Neuronal stem cell (in vitro differentiated cells): ENCODE measurements at regions not wholly inside any gene's neighbourhood (a gene's known extent, or its start where the extent isn't known, plus 50 kb on each side); places are given as distances from the start of the nearest gene placed in this dataset.

ENCODE experiments used
- DNase-seq: peaks from one replicate; pipeline ENCODE4 v3.0.0-alpha.2; 2013; ENCODE audit warnings: low spot score
- H2AFZ ChIP-seq: one replicate; pipeline ENCODE4 v1.6.1; 2013; ENCODE audit warnings: mild to moderate bottlenecking, low read length, inconsistent platforms
- H2AK5ac ChIP-seq: 2 replicates; pipeline ENCODE4 v1.6.1; 2013; ENCODE audit warnings: low read depth, mild to moderate bottlenecking, inconsistent platforms, low read length, moderate library complexity, mixed read lengths
- H2BK120ac ChIP-seq: 2 replicates; pipeline ENCODE4 v1.6.1; 2013; ENCODE audit warnings: low read depth, mild to moderate bottlenecking, inconsistent platforms, low read length, moderate library complexity, mixed read lengths
- H2BK12ac ChIP-seq: one replicate; pipeline ENCODE4 v1.6.1; 2013; ENCODE audit warnings: low read length, inconsistent platforms
- H2BK15ac ChIP-seq: 2 replicates; pipeline ENCODE4 v1.6.1; 2013; ENCODE audit warnings: mild to moderate bottlenecking, low read length, inconsistent platforms, mixed read lengths
- H2BK5ac ChIP-seq: one replicate; pipeline ENCODE4 v1.6.1; 2013; ENCODE audit warnings: inconsistent platforms, mild to moderate bottlenecking, low read length, moderate library complexity
- H3K14ac ChIP-seq: one replicate; pipeline ENCODE4 v1.6.1; 2013; ENCODE audit warnings: low read length, inconsistent platforms
- H3K18ac ChIP-seq: 2 replicates; pipeline ENCODE4 v1.6.1; 2013; ENCODE audit warnings: low read length, inconsistent platforms
- H3K23ac ChIP-seq: 2 replicates; pipeline ENCODE4 v1.6.1; 2013; ENCODE audit warnings: low read depth, mild to moderate bottlenecking, mixed read lengths, low read length, inconsistent platforms; ENCODE audit not compliant: poor library complexity
- H3K27ac ChIP-seq: replicated peaks from 3 replicates; pipeline ENCODE4 v1.5.1; 2013; ENCODE audit warnings: low read length, inconsistent platforms
- H3K27me3 ChIP-seq, 3 experiments: 2 replicates each; pipeline ENCODE4 v1.6.1; 2013; ENCODE audit warnings: low read length in 3 of 3, mild to moderate bottlenecking in 2 of 3, inconsistent platforms in 1 of 3, low read depth in 1 of 3, mixed read lengths in 1 of 3, moderate library complexity in 1 of 3; ENCODE audit not compliant: control insufficient read depth in 3 of 3, insufficient read depth in 3 of 3
- H3K36me3 ChIP-seq, 2 donors: replicated peaks in 1 of 2; 2 replicates each; pipeline ENCODE4 v1.6.1; 2013; ENCODE audit warnings: low read length in 2 of 2; ENCODE audit not compliant: control insufficient read depth in 2 of 2, insufficient read depth in 2 of 2
- H3K4ac ChIP-seq: 2 replicates; pipeline ENCODE4 v1.6.1; 2013; ENCODE audit warnings: inconsistent platforms, mild to moderate bottlenecking, low read length, moderate library complexity
- H3K4me1 ChIP-seq, 2 donors: 1 replicate in 1 of 2; 2 replicates in 1 of 2; pipeline ENCODE4 v1.6.1; 2013; ENCODE audit warnings: low read length in 2 of 2, low read depth in 1 of 2; ENCODE audit not compliant: control insufficient read depth in 2 of 2, insufficient read depth in 1 of 2
- H3K4me2 ChIP-seq: one replicate; pipeline ENCODE4 v1.6.1; 2013; ENCODE audit warnings: mild to moderate bottlenecking, low read length, inconsistent platforms; ENCODE audit not compliant: insufficient read depth, poor library complexity, severe bottlenecking
- H3K4me3 ChIP-seq, 2 donors: 2 replicates each; pipeline ENCODE4 v1.5.1; 2013; ENCODE audit warnings: low read length in 2 of 2, mild to moderate bottlenecking in 2 of 2, inconsistent platforms in 1 of 2, moderate library complexity in 1 of 2
- H3K79me1 ChIP-seq: one replicate; pipeline ENCODE4 v1.6.1; 2013; ENCODE audit warnings: low read depth, mild to moderate bottlenecking, inconsistent platforms, low read length, moderate library complexity
- H3K9ac ChIP-seq: one replicate; pipeline ENCODE4 v1.6.1; 2013; ENCODE audit warnings: mild to moderate bottlenecking, low read depth, low read length, inconsistent platforms; ENCODE audit not compliant: poor library complexity
- H3K9me3 ChIP-seq, 2 donors: replicated peaks in 1 of 2; 2 replicates each; pipeline versions ENCODE3 to v1.6.1; 2013; ENCODE audit warnings: low read length in 2 of 2, mild to moderate bottlenecking in 2 of 2, inconsistent platforms in 1 of 2, low read depth in 1 of 2, mixed read lengths in 1 of 2, moderate library complexity in 1 of 2; ENCODE audit not compliant: control insufficient read depth in 2 of 2, insufficient read depth in 1 of 2
- H4K8ac ChIP-seq: one replicate; pipeline ENCODE4 v1.6.1; 2013; ENCODE audit warnings: low read depth, mild to moderate bottlenecking, inconsistent platforms, low read length, moderate library complexity
- H4K91ac ChIP-seq: one replicate; pipeline ENCODE4 v1.6.1; 2013; ENCODE audit warnings: low read length, low read depth, mild to moderate bottlenecking, inconsistent platforms; ENCODE audit not compliant: poor library complexity
- WGBS, 2 donors: extraction: QIAGEN DNeasy Blood & Tissue Kit; methylation state at CpG; one replicate each; pipeline ENCODE4 v1.1.7; 2013; ENCODE audit warnings: missing lambda C conversion rate in 2 of 2, mixed read lengths in 1 of 2; ENCODE audit not compliant: insufficient read length in 2 of 2, insufficient replicate concordance in 1 of 2; ENCODE audit errors: extremely low coverage in 2 of 2; 5-methylcytosine and 5-hydroxymethylcytosine counted together

DNA sequence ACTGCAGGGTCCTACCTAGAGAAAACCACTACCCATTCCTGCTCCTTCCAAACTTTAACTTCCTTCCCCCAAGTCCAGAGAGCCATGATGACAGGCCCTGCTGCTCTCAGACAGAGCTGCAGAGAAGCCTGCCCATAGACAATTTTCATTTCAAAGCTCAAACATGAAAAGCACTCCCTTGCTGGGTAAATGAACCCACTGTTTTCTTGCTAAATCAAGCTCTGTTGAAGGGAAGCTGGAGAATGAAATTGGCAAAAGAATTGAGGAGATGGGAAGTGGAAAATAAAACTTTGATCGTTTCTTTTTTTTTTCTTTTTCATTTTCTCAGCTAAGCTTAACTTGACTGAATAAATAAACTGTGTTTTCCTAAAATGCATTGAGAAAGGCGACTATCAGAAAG lies 331.1 kb upstream of the CPEB2 start:
- Histone ChIP-seq H4K8ac (no peak overlapping the region), H3K14ac (no peak overlapping the region), H3K23ac (no peak overlapping the region), H2BK5ac (no peak overlapping the region), H3K27ac (no peak overlapping the region), H3K4me1 (peaks cover 0 to 3% of the 10 kb centered on the region in 2 donors), H3K27me3 (no peaks in the 10 kb centered on the region), H3K9ac (no peak overlapping the region), H2AFZ (no peak overlapping the region), H2BK120ac (no peak overlapping the region), H2BK12ac (no peak overlapping the region), H2BK15ac (no peak overlapping the region), H3K36me3 (no peaks in the 10 kb centered on the region), H4K91ac (no peak overlapping the region), H2AK5ac (no peak overlapping the region), H3K9me3 (no peaks in the 10 kb centered on the region), H3K4ac (no peak overlapping the region), H3K4me3 (no peak overlapping the region), H3K4me2 (no peak overlapping the region), H3K79me1 (no peaks in the 10 kb centered on the region), H3K18ac (no peak overlapping the region)
- no peak for DNase-seq
- WGBS, 2 donors = no CpG with 5 or more reads among the region's 2 CpGs

DNA sequence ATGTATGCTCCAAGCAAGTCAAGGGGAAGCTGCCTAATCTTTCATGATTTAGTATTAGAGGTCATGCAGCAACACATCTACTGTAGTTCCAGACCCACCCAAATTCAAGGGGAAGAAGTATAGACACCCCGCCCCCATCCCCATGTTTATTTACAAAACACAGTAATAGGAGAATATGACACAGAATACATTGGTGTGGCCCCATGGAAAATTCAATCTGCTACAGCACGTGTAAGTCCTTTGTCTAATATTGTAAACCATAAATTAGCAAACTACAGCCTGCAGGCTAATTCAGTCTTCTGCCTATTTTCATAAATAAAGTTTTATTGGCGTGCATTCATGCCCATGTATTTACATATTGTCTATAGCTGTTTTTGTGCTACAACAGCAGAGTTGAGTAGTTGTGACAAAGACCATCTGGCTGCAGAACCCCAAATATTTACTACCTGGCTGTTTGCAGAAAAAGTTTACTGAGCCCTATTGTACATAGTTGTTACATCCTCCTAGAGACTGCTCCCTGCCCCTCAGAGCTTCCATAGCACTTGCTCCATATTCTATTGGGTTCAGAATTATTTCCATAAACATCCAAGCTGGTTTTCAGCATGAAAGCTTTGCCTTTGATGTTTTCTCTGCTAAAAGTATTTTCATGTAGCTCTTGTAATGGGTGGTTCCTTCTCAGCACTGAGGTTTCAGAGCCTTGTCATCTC lies 326.8 kb upstream of the CPEB2 start:
- H2BK15ac ChIP-seq = no peak overlapping the region
- no peaks in the 10 kb centered on the region for H3K4me1 ChIP-seq
- H3K4ac ChIP-seq = no peak overlapping the region
- no peak overlapping the region for H2AK5ac ChIP-seq
- no peak overlapping the region for H2BK120ac ChIP-seq
- H3K18ac ChIP-seq = no peak overlapping the region
- DNase-seq = no peak
- H3K4me2 ChIP-seq = no peak overlapping the region
- H3K23ac ChIP-seq = no peak overlapping the region
- no peaks in the 10 kb centered on the region for H3K9me3 ChIP-seq
- no peaks in the 10 kb centered on the region for H3K27me3 ChIP-seq
- H2BK5ac ChIP-seq = no peak overlapping the region
- H4K8ac ChIP-seq = no peak overlapping the region
- no peak overlapping the region for H3K4me3 ChIP-seq
- no CpG with 5 or more reads among the region's 3 CpGs for WGBS, 2 donors
- H4K91ac ChIP-seq = no peak overlapping the region
- H3K14ac ChIP-seq = no peak overlapping the region
- no peak overlapping the region for H2AFZ ChIP-seq
- no peaks in the 10 kb centered on the region for H3K79me1 ChIP-seq
- H3K9ac ChIP-seq = no peak overlapping the region
- H3K36me3 ChIP-seq = no peaks in the 10 kb centered on the region
- no peak overlapping the region for H3K27ac ChIP-seq
- no peak overlapping the region for H2BK12ac ChIP-seq

DNA sequence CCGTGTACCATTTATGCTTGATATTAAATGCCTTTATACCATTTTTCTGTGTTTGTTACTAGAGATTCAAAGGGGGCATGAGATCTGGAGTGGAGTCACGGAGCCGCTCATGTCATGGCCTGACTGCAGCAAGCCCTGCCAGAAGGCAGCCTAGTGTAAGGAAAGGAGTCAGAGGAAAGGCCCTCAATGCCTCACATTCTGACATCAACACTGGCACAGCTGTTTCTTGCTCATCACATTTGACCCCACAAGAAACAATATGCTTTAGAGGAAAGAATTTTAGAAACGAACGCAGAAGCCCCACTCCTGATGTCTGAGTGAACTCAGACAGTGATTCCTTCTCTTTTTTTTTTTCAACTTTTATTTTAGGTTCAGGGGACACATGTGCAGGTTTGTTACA lies 322.4 kb upstream of the CPEB2 start:
- Histone ChIP-seq H2BK12ac (no peak overlapping the region), H3K36me3 (no peaks in the 10 kb centered on the region), H3K4me3 (no peak overlapping the region), H3K18ac (no peak overlapping the region), H3K14ac (no peak overlapping the region), H4K91ac (no peak overlapping the region), H3K4me2 (no peak overlapping the region), H3K27ac (no peak overlapping the region), H3K9ac (no peak overlapping the region), H2BK15ac (no peak overlapping the region), H3K9me3 (no peaks in the 10 kb centered on the region), H4K8ac (no peak overlapping the region), H2AK5ac (no peak overlapping the region), H3K27me3 (no peaks in the 10 kb centered on the region), H3K4me1 (no peaks in the 10 kb centered on the region), H2BK5ac (no peak overlapping the region), H2BK120ac (no peak overlapping the region), H3K79me1 (no peaks in the 10 kb centered on the region), H2AFZ (no peak overlapping the region), H3K23ac (no peak overlapping the region), H3K4ac (no peak overlapping the region)
- DNase-seq = no peak
- no CpG with 5 or more reads among the region's 5 CpGs for WGBS, 2 donors

DNA sequence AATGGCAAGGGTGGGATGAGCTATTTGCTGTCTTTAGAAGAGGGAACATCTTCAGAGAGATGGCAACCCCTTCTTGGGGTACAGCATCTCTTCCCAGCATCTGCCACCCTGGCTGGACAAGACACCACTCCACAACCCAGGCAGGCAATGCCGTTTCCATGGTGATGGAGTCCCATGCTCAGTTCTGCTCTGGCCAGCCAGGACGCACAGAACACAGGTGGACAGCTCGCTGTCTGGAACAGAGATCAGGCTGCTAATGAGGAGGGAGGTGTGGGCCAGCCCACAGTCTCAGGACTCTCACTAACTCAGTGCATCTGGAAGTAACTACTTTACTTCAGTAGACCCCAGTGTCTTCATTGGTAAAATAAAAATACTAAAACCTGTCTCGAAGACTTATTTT lies 321.0 kb upstream of the CPEB2 start:
- H3K4me1 ChIP-seq = no peaks in the 10 kb centered on the region
- no CpG with 5 or more reads among the region's 4 CpGs for WGBS, 2 donors
- H2BK5ac ChIP-seq = no peak overlapping the region
- no peak overlapping the region for H4K8ac ChIP-seq
- H3K9ac ChIP-seq = no peak overlapping the region
- H3K9me3 ChIP-seq = no peaks in the 10 kb centered on the region
- H3K79me1 ChIP-seq = no peaks in the 10 kb centered on the region
- H3K18ac ChIP-seq = no peak overlapping the region
- no peak for DNase-seq
- no peak overlapping the region for H4K91ac ChIP-seq
- no peak overlapping the region for H3K14ac ChIP-seq
- no peak overlapping the region for H3K4me3 ChIP-seq
- H2BK15ac ChIP-seq = no peak overlapping the region
- H3K4me2 ChIP-seq = no peak overlapping the region
- no peaks in the 10 kb centered on the region for H3K36me3 ChIP-seq
- no peak overlapping the region for H2AK5ac ChIP-seq
- H2BK12ac ChIP-seq = no peak overlapping the region
- H3K4ac ChIP-seq = no peak overlapping the region
- H2AFZ ChIP-seq = no peak overlapping the region
- no peaks in the 10 kb centered on the region for H3K27me3 ChIP-seq
- H3K27ac ChIP-seq = no peak overlapping the region
- H2BK120ac ChIP-seq = no peak overlapping the region
- no peak overlapping the region for H3K23ac ChIP-seq
